ENCODE measurements at regions not wholly inside any gene's neighbourhood (a gene's known extent, or its start where the extent isn't known, plus 50 kb on each side); places are given as distances from the start of the nearest gene placed in this dataset.
A peak's percentile ranks its signal among the peaks of the same experiment; 100 is the strongest.

- H3K4me3 ChIP-seq (ENCODE audit: low read depth, low read length) = no peak overlapping the region
- no peaks in the 10 kb centered on the region for H3K9me3 ChIP-seq (ENCODE audit: control insufficient read depth, insufficient read depth, low read length)
- no peak for DNase-seq (ENCODE audit: low read depth in 4 of 6, low spot score in 6 of 6)
- H3K27me3 ChIP-seq (ENCODE audit: control insufficient read depth, insufficient read depth, low read length) = no peaks in the 10 kb centered on the region
- H3K4me1 ChIP-seq (ENCODE audit: control insufficient read depth, insufficient read depth, low read length) = no peaks in the 10 kb centered on the region
- H3K36me3 ChIP-seq (ENCODE audit: control insufficient read depth, insufficient read depth, low read length) = no peaks in the 10 kb centered on the region
- 75% methylated on average over 3 of the region's 3 CpGs for WGBS (ENCODE audit: insufficient coverage)
- no peak overlapping the region for H3K27ac ChIP-seq (ENCODE audit: low read depth, low read length)
Observed at GRCh38 chr2:37425408-37425807, 81.0 kb downstream of the QPCT start.

GRCh38 chr2:37427241-37427640 is 82.8 kb downstream of the QPCT start:
- no peak for DNase-seq (ENCODE audit: low read depth in 4 of 6, low spot score in 6 of 6)
- no peaks in the 10 kb centered on the region for H3K9me3 ChIP-seq (ENCODE audit: control insufficient read depth, insufficient read depth, low read length)
- no peak overlapping the region for H3K4me3 ChIP-seq (ENCODE audit: low read depth, low read length)
- no peaks in the 10 kb centered on the region for H3K4me1 ChIP-seq (ENCODE audit: control insufficient read depth, insufficient read depth, low read length)
- H3K27ac ChIP-seq (ENCODE audit: low read depth, low read length) = no peak overlapping the region
- no peaks in the 10 kb centered on the region for H3K27me3 ChIP-seq (ENCODE audit: control insufficient read depth, insufficient read depth, low read length)
- H3K36me3 ChIP-seq (ENCODE audit: control insufficient read depth, insufficient read depth, low read length) = no peaks in the 10 kb centered on the region

- Histone ChIP-seq H3K4me3 (ENCODE audit: low read depth, low read length) (no peak overlapping the region), H3K36me3 (ENCODE audit: control insufficient read depth, insufficient read depth, low read length) (no peaks in the 10 kb centered on the region), H3K27ac (ENCODE audit: low read depth, low read length) (no peak overlapping the region), H3K4me1 (ENCODE audit: control insufficient read depth, insufficient read depth, low read length) (no peaks in the 10 kb centered on the region), H3K27me3 (ENCODE audit: control insufficient read depth, insufficient read depth, low read length) (no peaks in the 10 kb centered on the region), H3K9me3 (ENCODE audit: control insufficient read depth, insufficient read depth, low read length) (no peaks in the 10 kb centered on the region)
- no peak for DNase-seq (ENCODE audit: low read depth in 4 of 6, low spot score in 6 of 6)
- no CpG with 5 or more reads among the region's 2 CpGs for WGBS (ENCODE audit: insufficient coverage)
Observed at GRCh38 chr2:37436323-37436722, 91.9 kb downstream of the QPCT start.

- no peaks in the 10 kb centered on the region for H3K4me1 ChIP-seq (ENCODE audit: control insufficient read depth, insufficient read depth, low read length)
- H3K9me3 ChIP-seq (ENCODE audit: control insufficient read depth, insufficient read depth, low read length) = no peaks in the 10 kb centered on the region
- H3K36me3 ChIP-seq (ENCODE audit: control insufficient read depth, insufficient read depth, low read length) = no peaks in the 10 kb centered on the region
- DNase-seq (ENCODE audit: low read depth in 4 of 6, low spot score in 6 of 6) = no peak
- H3K27ac ChIP-seq (ENCODE audit: low read depth, low read length) = no peak overlapping the region
- H3K4me3 ChIP-seq (ENCODE audit: low read depth, low read length) = no peak overlapping the region
- H3K27me3 ChIP-seq (ENCODE audit: control insufficient read depth, insufficient read depth, low read length) = no peaks in the 10 kb centered on the region
Observed at GRCh38 chr2:37439131-37439642, 94.8 kb downstream of the QPCT start.

- WGBS (ENCODE audit: insufficient coverage) = 100% methylated on average over 1 of the region's 1 CpG
- no peak overlapping the region for H3K4me3 ChIP-seq (ENCODE audit: low read depth, low read length)
- H3K36me3 ChIP-seq (ENCODE audit: control insufficient read depth, insufficient read depth, low read length) = no peaks in the 10 kb centered on the region
- no peaks in the 10 kb centered on the region for H3K27me3 ChIP-seq (ENCODE audit: control insufficient read depth, insufficient read depth, low read length)
- H3K9me3 ChIP-seq (ENCODE audit: control insufficient read depth, insufficient read depth, low read length) = no peaks in the 10 kb centered on the region
- DNase-seq (ENCODE audit: low read depth in 4 of 6, low spot score in 6 of 6) = no peak
- H3K4me1 ChIP-seq (ENCODE audit: control insufficient read depth, insufficient read depth, low read length) = no peaks in the 10 kb centered on the region
- no peak overlapping the region for H3K27ac ChIP-seq (ENCODE audit: low read depth, low read length)
Observed at GRCh38 chr2:37441055-37441454, 96.6 kb downstream of the QPCT start.

- H3K4me1 ChIP-seq (ENCODE audit: control insufficient read depth, insufficient read depth, low read length) = no peaks in the 10 kb centered on the region
- no peak overlapping the region for H3K4me3 ChIP-seq (ENCODE audit: low read depth, low read length)
- no peaks in the 10 kb centered on the region for H3K9me3 ChIP-seq (ENCODE audit: control insufficient read depth, insufficient read depth, low read length)
- no peak overlapping the region for H3K27ac ChIP-seq (ENCODE audit: low read depth, low read length)
- no peak for DNase-seq (ENCODE audit: low read depth in 4 of 6, low spot score in 6 of 6)
- no peaks in the 10 kb centered on the region for H3K36me3 ChIP-seq (ENCODE audit: control insufficient read depth, insufficient read depth, low read length)
- H3K27me3 ChIP-seq (ENCODE audit: control insufficient read depth, insufficient read depth, low read length) = no peaks in the 10 kb centered on the region
- WGBS (ENCODE audit: insufficient coverage) = no CpG with 5 or more reads among the region's 3 CpGs
Observed at GRCh38 chr2:37443082-37443481, 98.7 kb downstream of the QPCT start.

- H3K9me3 ChIP-seq (ENCODE audit: control insufficient read depth, insufficient read depth, low read length) = no peaks in the 10 kb centered on the region
- 100% methylated on average over 1 of the region's 3 CpGs for WGBS (ENCODE audit: insufficient coverage)
- no peak overlapping the region for H3K4me3 ChIP-seq (ENCODE audit: low read depth, low read length)
- no peak overlapping the region for H3K27ac ChIP-seq (ENCODE audit: low read depth, low read length)
- no peaks in the 10 kb centered on the region for H3K4me1 ChIP-seq (ENCODE audit: control insufficient read depth, insufficient read depth, low read length)
- no peaks in the 10 kb centered on the region for H3K27me3 ChIP-seq (ENCODE audit: control insufficient read depth, insufficient read depth, low read length)
- H3K36me3 ChIP-seq (ENCODE audit: control insufficient read depth, insufficient read depth, low read length) = no peaks in the 10 kb centered on the region
- no peak for DNase-seq (ENCODE audit: low read depth in 4 of 6, low spot score in 6 of 6)
Observed at GRCh38 chr2:37447446-37447845, 103.0 kb downstream of the QPCT start.

GRCh38 chr2:37448342-37449120 is 104.1 kb downstream of the QPCT start:
- no peaks in the 10 kb centered on the region for H3K9me3 ChIP-seq (ENCODE audit: control insufficient read depth, insufficient read depth, low read length)
- 100% methylated on average over 1 of the region's 3 CpGs for WGBS (ENCODE audit: insufficient coverage)
- H3K36me3 ChIP-seq (ENCODE audit: control insufficient read depth, insufficient read depth, low read length) = no peaks in the 10 kb centered on the region
- no peaks in the 10 kb centered on the region for H3K27me3 ChIP-seq (ENCODE audit: control insufficient read depth, insufficient read depth, low read length)
- H3K4me1 ChIP-seq (ENCODE audit: control insufficient read depth, insufficient read depth, low read length) = no peaks in the 10 kb centered on the region
- H3K27ac ChIP-seq (ENCODE audit: low read depth, low read length) = no peak overlapping the region
- H3K4me3 ChIP-seq (ENCODE audit: low read depth, low read length) = no peak overlapping the region
- DNase-seq (ENCODE audit: low read depth in 4 of 6, low spot score in 6 of 6) = no peak

GRCh38 chr2:37449761-37450296 is 105.4 kb downstream of the QPCT start:
- H3K9me3 ChIP-seq (ENCODE audit: control insufficient read depth, insufficient read depth, low read length) = no peaks in the 10 kb centered on the region
- WGBS (ENCODE audit: insufficient coverage) = no CpG with 5 or more reads among the region's 8 CpGs
- no peak for DNase-seq (ENCODE audit: low read depth in 4 of 6, low spot score in 6 of 6)

GRCh38 chr2:37453027-37453426 is 108.6 kb downstream of the QPCT start:
- DNase-seq (ENCODE audit: low read depth in 4 of 6, low spot score in 6 of 6) = no peak
- no peak overlapping the region for H3K27ac ChIP-seq (ENCODE audit: low read depth, low read length)
- H3K36me3 ChIP-seq (ENCODE audit: control insufficient read depth, insufficient read depth, low read length) = no peaks in the 10 kb centered on the region
- WGBS (ENCODE audit: insufficient coverage) = 100% methylated on average over 1 of the region's 2 CpGs
- no peak overlapping the region for H3K4me3 ChIP-seq (ENCODE audit: low read depth, low read length)
- H3K9me3 ChIP-seq (ENCODE audit: control insufficient read depth, insufficient read depth, low read length) = no peaks in the 10 kb centered on the region
- H3K27me3 ChIP-seq (ENCODE audit: control insufficient read depth, insufficient read depth, low read length) = no peaks in the 10 kb centered on the region
- H3K4me1 ChIP-seq (ENCODE audit: control insufficient read depth, insufficient read depth, low read length) = no peaks in the 10 kb centered on the region

More at GRCh38 chr2:37449761-37450296, 105.4 kb downstream of the QPCT start:
- Histone ChIP-seq H3K4me1 (ENCODE audit: control insufficient read depth, insufficient read depth, low read length) (no peaks in the 10 kb centered on the region), H3K27ac (ENCODE audit: low read depth, low read length) (peak overlapping the region; percentile 25), H3K4me3 (ENCODE audit: low read depth, low read length) (no peak overlapping the region), H3K36me3 (ENCODE audit: control insufficient read depth, insufficient read depth, low read length) (no peaks in the 10 kb centered on the region), H3K27me3 (ENCODE audit: control insufficient read depth, insufficient read depth, low read length) (no peaks in the 10 kb centered on the region)
